ENCODE measurements at regions not wholly inside any gene's neighbourhood (a gene's known extent, or its start where the extent isn't known, plus 50 kb on each side); places are given as distances from the start of the nearest gene placed in this dataset.

GRCh38 chr10:118455181-118455695, 113.1 kb upstream of the FAM204A start (continued):
- TF ChIP-seq ZBTB33 (IDR thresholded peaks at IDR 0.05) (no peak), TAF1 (conservative IDR thresholded peaks at IDR 0.05) (no peak), FOXA2 (IDR thresholded peaks at IDR 0.05) (no peak), FOXA1 (IDR thresholded peaks at IDR 0.05) (no peak)

GRCh38 chr10:118454211-118454610, 112.1 kb upstream of the FAM204A start:
- TF ChIP-seq HNF4G (IDR thresholded peaks at IDR 0.05) (no peak), RAD21 (IDR thresholded peaks at IDR 0.05) (no peak), SP1 (IDR thresholded peaks at IDR 0.05) (no peak), EGR1 (IDR thresholded peaks at IDR 0.05; ENCODE audit: low read depth in 2 of 2) (no peak), YY1 (IDR thresholded peaks at IDR 0.05) (no peak), MAX (IDR thresholded peaks at IDR 0.05) (no peak), GABPA (IDR thresholded peaks at IDR 0.05 in 1 of 2, conservative IDR thresholded peaks at IDR 0.05 in 1 of 2) (no peak)
- no peak for DNase-seq (ENCODE audit: low spot score)
- 87% methylated on average over 2 of the region's 2 CpGs for whole genome bisulfite sequencing
- H3K36me3 ChIP-seq (ENCODE audit: control insufficient read depth in 4 of 4, insufficient read depth in 3 of 4, low read depth in 1 of 4, low read length in 3 of 4), result no peaks in the 10 kb centered on the region
- no peak overlapping the region for H3K9ac ChIP-seq (ENCODE audit: low read depth in 1 of 2, low read length in 2 of 2)
- peaks cover 0 to 5% (median under 1%) of the 10 kb centered on the region in 4 donors for H3K27me3 ChIP-seq (ENCODE audit: control insufficient read depth in 4 of 4, insufficient read depth in 4 of 4, low read length in 3 of 4)
- H3K4me3 ChIP-seq (ENCODE audit: low read depth in 1 of 3, low read length in 3 of 3), result no peak overlapping the region
- H3K27ac ChIP-seq (ENCODE audit: low read depth in 1 of 2, low read length in 2 of 2), result no peak overlapping the region
- H3K4me1 ChIP-seq (ENCODE audit: control insufficient read depth in 4 of 4, insufficient read depth in 4 of 4, low read length in 3 of 4), result peaks cover 0 to 5% (median 2%) of the 10 kb centered on the region in 4 donors
- peaks cover 0 to 3% (median under 1%) of the 10 kb centered on the region in 4 donors for H3K9me3 ChIP-seq (ENCODE audit: control insufficient read depth in 4 of 4, low read length in 3 of 4)

GRCh38 chr10:118452098-118452497, 110.0 kb upstream of the FAM204A start:
- TF ChIP-seq FOXA2 (IDR thresholded peaks at IDR 0.05), result no peak
- Histone ChIP-seq H3K4me3 (ENCODE audit: low read depth in 1 of 3, low read length in 3 of 3) (no peak overlapping the region), H3K36me3 (ENCODE audit: control insufficient read depth in 4 of 4, insufficient read depth in 3 of 4, low read depth in 1 of 4, low read length in 3 of 4) (no peaks in the 10 kb centered on the region), H3K9ac (ENCODE audit: low read depth in 1 of 2, low read length in 2 of 2) (no peak overlapping the region), H3K27ac (ENCODE audit: low read depth in 1 of 2, low read length in 2 of 2) (no peak overlapping the region), H3K9me3 (ENCODE audit: control insufficient read depth in 4 of 4, low read length in 3 of 4) (peaks cover 0 to 3% (median under 1%) of the 10 kb centered on the region in 4 donors), H3K27me3 (ENCODE audit: control insufficient read depth in 4 of 4, insufficient read depth in 4 of 4, low read length in 3 of 4) (peaks cover 0 to 10% (median under 1%) of the 10 kb centered on the region in 4 donors), H3K4me1 (ENCODE audit: control insufficient read depth in 4 of 4, insufficient read depth in 4 of 4, low read length in 3 of 4) (no peaks in the 10 kb centered on the region)
- no peak for DNase-seq (ENCODE audit: low spot score)

- Histone ChIP-seq H3K27me3 (ENCODE audit: control insufficient read depth in 4 of 4, insufficient read depth in 4 of 4, low read length in 3 of 4) (peaks cover 0 to 10% (median 2%) of the 10 kb centered on the region in 4 donors), H3K4me1 (ENCODE audit: control insufficient read depth in 4 of 4, insufficient read depth in 4 of 4, low read length in 3 of 4) (no peaks in the 10 kb centered on the region), H3K9ac (ENCODE audit: low read depth in 1 of 2, low read length in 2 of 2) (no peak overlapping the region), H3K27ac (ENCODE audit: low read depth in 1 of 2, low read length in 2 of 2) (no peak overlapping the region), H3K4me3 (ENCODE audit: low read depth in 1 of 3, low read length in 3 of 3) (no peak overlapping the region), H3K9me3 (ENCODE audit: control insufficient read depth in 4 of 4, low read length in 3 of 4) (peaks cover 0 to 3% (median under 1%) of the 10 kb centered on the region in 4 donors), H3K36me3 (ENCODE audit: control insufficient read depth in 4 of 4, insufficient read depth in 3 of 4, low read depth in 1 of 4, low read length in 3 of 4) (no peaks in the 10 kb centered on the region)
- DNase-seq (ENCODE audit: low spot score), result no peak
- 56% methylated on average over 9 of the region's 9 CpGs for WGBS
- TF ChIP-seq RXRA (IDR thresholded peaks at IDR 0.05), result no peak
- no peak for TF ChIP-seq EGR1 (IDR thresholded peaks at IDR 0.05; ENCODE audit: low read depth in 2 of 2)
- no peak for TF ChIP-seq JUND (IDR thresholded peaks at IDR 0.05)
- TF ChIP-seq FOXA2 (IDR thresholded peaks at IDR 0.05), result no peak
- TF ChIP-seq FOXA1 (IDR thresholded peaks at IDR 0.05), result no peak
- no peak for TF ChIP-seq CTCF (IDR thresholded peaks at IDR 0.05; ENCODE audit: low read depth, low read length, missing input control)
- no peak for TF ChIP-seq REST (IDR thresholded peaks at IDR 0.05)
- TF ChIP-seq SP1 (IDR thresholded peaks at IDR 0.05), result no peak
- TF ChIP-seq ATF3 (IDR thresholded peaks at IDR 0.05), result no peak
- TF ChIP-seq GABPA (IDR thresholded peaks at IDR 0.05 in 1 of 2, conservative IDR thresholded peaks at IDR 0.05 in 1 of 2), result no peak
- no peak for TF ChIP-seq ZBTB33 (IDR thresholded peaks at IDR 0.05)
Measured at GRCh38 chr10:118449521-118449920, 107.4 kb upstream of the FAM204A start.
